Vagina (tissue), 2 donors: ENCODE measurements at regions not wholly inside any gene's neighbourhood (a gene's known extent, or its start where the extent isn't known, plus 50 kb on each side); places are given as distances from the start of the nearest gene placed in this dataset.

ENCODE experiments used
- DNase-seq, 2 donors: peaks; one replicate each; pipeline ENCODE4 v3.0.0-alpha.2; 2017; ENCODE audit errors: extremely low spot score in 2 of 2
- H3K27ac ChIP-seq: fragments of 200-600 bp; sonication (generic); one replicate; pipeline ENCODE4 v1.5.1; 2019
- H3K27me3 ChIP-seq: fragments of 200-600 bp; sonication (generic); one replicate; pipeline ENCODE4 v1.5.1; 2019
- H3K36me3 ChIP-seq, 2 donors: fragments of 200-600 bp; sonication (generic); one replicate each; pipeline ENCODE4 v1.5.1; 2017 to 2019
- H3K4me1 ChIP-seq: fragments of 200-600 bp; sonication (generic); one replicate; pipeline ENCODE4 v1.5.1; 2019
- H3K4me3 ChIP-seq, 2 donors: fragments of 200-600 bp; sonication (generic); 1 replicate in 1 of 2; 2 replicates in 1 of 2; pipeline ENCODE4 v1.5.1; 2016 to 2019
- H3K9me3 ChIP-seq: fragments of 200-600 bp; sonication (generic); one replicate; pipeline ENCODE4 v1.5.1; 2019
- CTCF ChIP-seq, 3 experiments: fragments of 450-650 bp in 2 of 3; fragments of 200-600 bp in 1 of 3; sonication (generic) in 1 of 3; IDR thresholded peaks; one replicate each; pipeline ENCODE4 v1.5.1; 2017 to 2019; ENCODE audit warnings: antibody characterized with exemption in 3 of 3, mild to moderate bottlenecking in 2 of 3, moderate library complexity in 2 of 3
- POLR2A ChIP-seq, 2 donors: fragments of 450-650 bp; IDR thresholded peaks; one replicate each; pipeline ENCODE4 v1.6.1; 2017; ENCODE audit warnings: antibody characterized with exemption in 2 of 2, mild to moderate bottlenecking in 2 of 2, moderate library complexity in 2 of 2
- POLR2AphosphoS5 ChIP-seq, 2 donors: sonication (generic); formaldehyde crosslinking; IDR thresholded peaks; one replicate each; pipeline ENCODE4 v1.9.0; 2017; ENCODE audit warnings: antibody characterized with exemption in 2 of 2, mild to moderate bottlenecking in 2 of 2, low read depth in 1 of 2; ENCODE audit not compliant: insufficient read depth in 1 of 2
- intact Hi-C: fragments of 100-400 bp; cut with DNase I; formaldehyde crosslinking; loops from one replicate; pipeline ENCODE4 v1.15.1; 2023

- Histone ChIP-seq H3K27ac (no peak overlapping the region), H3K27me3 (no peaks in the 10 kb centered on the region), H3K4me1 (no peaks in the 10 kb centered on the region), H3K36me3 (no peaks in the 10 kb centered on the region), H3K4me3 (no peak overlapping the region), H3K9me3 (peaks cover 8% of the 10 kb centered on the region)
- no peak for DNase-seq
- intact Hi-C loops, result no loop called here
- TF ChIP-seq POLR2AphosphoS5 (IDR thresholded peaks at IDR 0.05; ENCODE audit: insufficient read depth in 1 of 2, low read depth in 1 of 2) (no peak), CTCF (IDR thresholded peaks at IDR 0.05) (no peak), POLR2A (IDR thresholded peaks at IDR 0.05) (no peak)
Observed at GRCh38 chr17:26792486-26792885, 501.4 kb upstream of the WSB1 start.

- Histone ChIP-seq H3K27me3 (no peaks in the 10 kb centered on the region), H3K36me3 (no peaks in the 10 kb centered on the region), H3K9me3 (peaks cover 10% of the 10 kb centered on the region), H3K4me1 (no peaks in the 10 kb centered on the region), H3K27ac (no peak overlapping the region), H3K4me3 (no peak overlapping the region)
- intact Hi-C loops, result no loop called here
- TF ChIP-seq POLR2A (IDR thresholded peaks at IDR 0.05) (no peak), POLR2AphosphoS5 (IDR thresholded peaks at IDR 0.05; ENCODE audit: insufficient read depth in 1 of 2, low read depth in 1 of 2) (no peak), CTCF (IDR thresholded peaks at IDR 0.05) (no peak)
- DNase-seq, result no peak
Observed at GRCh38 chr17:26807024-26807423, 486.9 kb upstream of the WSB1 start.

- intact Hi-C loops, result no loop called here
- no peak for TF ChIP-seq POLR2AphosphoS5 (IDR thresholded peaks at IDR 0.05; ENCODE audit: insufficient read depth in 1 of 2, low read depth in 1 of 2)
- no peak for TF ChIP-seq CTCF (IDR thresholded peaks at IDR 0.05)
- TF ChIP-seq POLR2A (IDR thresholded peaks at IDR 0.05), result no peak
- DNase-seq, result no peak
- H3K27ac ChIP-seq, result no peak overlapping the region
- H3K4me3 ChIP-seq, result no peak overlapping the region
- peaks cover 10% of the 10 kb centered on the region for H3K9me3 ChIP-seq
- H3K27me3 ChIP-seq, result no peaks in the 10 kb centered on the region
- H3K4me1 ChIP-seq, result no peaks in the 10 kb centered on the region
- no peaks in the 10 kb centered on the region for H3K36me3 ChIP-seq
Observed at GRCh38 chr17:26809033-26809432, 484.9 kb upstream of the WSB1 start.

- no peak overlapping the region for H3K4me3 ChIP-seq
- no peak overlapping the region for H3K27ac ChIP-seq
- H3K27me3 ChIP-seq, result no peaks in the 10 kb centered on the region
- intact Hi-C loops, result no loop called here
- no peaks in the 10 kb centered on the region for H3K36me3 ChIP-seq
- no peaks in the 10 kb centered on the region for H3K9me3 ChIP-seq
- no peak for DNase-seq
- H3K4me1 ChIP-seq, result no peaks in the 10 kb centered on the region
- TF ChIP-seq CTCF (IDR thresholded peaks at IDR 0.05) (no peak), POLR2A (IDR thresholded peaks at IDR 0.05) (no peak), POLR2AphosphoS5 (IDR thresholded peaks at IDR 0.05; ENCODE audit: insufficient read depth in 1 of 2, low read depth in 1 of 2) (no peak)
Observed at GRCh38 chr17:26818736-26819135, 475.2 kb upstream of the WSB1 start.
